HEK293 (cell line): ENCODE measurements at regions not wholly inside any gene's neighbourhood (a gene's known extent, or its start where the extent isn't known, plus 50 kb on each side); places are given as distances from the start of the nearest gene placed in this dataset.

Experiments
- CTCF ChIA-PET: fragments of 350-600 bp; formaldehyde crosslinking; extraction: SDS; loops from one replicate; lab custom pipeline; 2021; ENCODE audit warnings: antibody characterized with exemption; lab: Yijun Ruan, JAX
- POLR2A ChIA-PET: fragments of 300-600 bp; formaldehyde crosslinking; extraction: SDS; loops from one replicate; lab custom pipeline; 2020; ENCODE audit warnings: antibody characterized with exemption, inconsistent platforms; lab: Yijun Ruan, JAX
- H3K27ac ChIP-seq: fragments of 200-500 bp; sonication (Bioruptor generic); 2 replicates; pipeline ENCODE4 v1.5.1; 2014; ENCODE audit warnings: low read depth, low read length, control low read depth, inconsistent platforms; ENCODE audit errors: extremely low read depth
- H3K36me3 ChIP-seq, 2 experiments: fragments of 200-500 bp in 1 of 2; sonication (Bioruptor generic) in 1 of 2; 1 replicate in 1 of 2; 2 replicates in 1 of 2; pipeline ENCODE4 v1.5.1; 2014 to 2017; ENCODE audit warnings: inconsistent platforms in 2 of 2, low read length in 2 of 2; ENCODE audit not compliant: control insufficient read depth in 2 of 2, insufficient read depth in 1 of 2
- H3K4me1 ChIP-seq: fragments of 200-500 bp; sonication (Bioruptor generic); 2 replicates; pipeline ENCODE4 v1.5.1; 2014; ENCODE audit warnings: mild to moderate bottlenecking, low read length, inconsistent platforms; ENCODE audit not compliant: control insufficient read depth, insufficient read depth
- H3K4me3 ChIP-seq: 2 replicates; pipeline ENCODE4 v1.5.1; 2011; ENCODE audit warnings: low read depth, mild to moderate bottlenecking, control low read depth, low read length, moderate library complexity
- H3K9me3 ChIP-seq: fragments of 200-500 bp; sonication (Bioruptor generic); 2 replicates; pipeline ENCODE4 v1.5.1; 2014; ENCODE audit warnings: low read depth, low read length, inconsistent platforms; ENCODE audit not compliant: control insufficient read depth, insufficient read depth
- AEBP2 ChIP-seq: fragments of 450-650 bp; formaldehyde crosslinking; IDR thresholded peaks from 2 replicates; pipeline ENCODE4 v1.5.1; 2016; ENCODE audit warnings: missing biosample characterization, missing genetic modification characterization, borderline replicate concordance
- MYNN ChIP-seq: fragments of 450-650 bp; formaldehyde crosslinking; IDR thresholded peaks from 2 replicates; pipeline ENCODE4 v1.5.1; 2016; ENCODE audit warnings: missing biosample characterization, missing genetic modification characterization, borderline replicate concordance
- YY1 ChIP-seq: fragments of 450-650 bp; formaldehyde crosslinking; IDR thresholded peaks from 2 replicates; pipeline ENCODE4 v1.5.1; 2018; ENCODE audit warnings: missing biosample characterization, missing genetic modification characterization
- ZEB2 ChIP-seq: fragments of 450-650 bp; formaldehyde crosslinking; IDR thresholded peaks from 2 replicates; pipeline ENCODE4 v1.5.1; 2016; ENCODE audit warnings: missing biosample characterization, missing genetic modification characterization
- ZFP69B ChIP-seq: fragments of 450-650 bp; formaldehyde crosslinking; IDR thresholded peaks from 2 replicates; pipeline ENCODE4 v1.5.1; 2016; ENCODE audit warnings: missing biosample characterization, missing genetic modification characterization
- ZNF114 ChIP-seq: fragments of 450-650 bp; formaldehyde crosslinking; IDR thresholded peaks from 2 replicates; pipeline ENCODE4 v1.5.0; 2017; ENCODE audit warnings: missing biosample characterization, missing genetic modification characterization
- ZNF146 ChIP-seq: fragments of 450-650 bp; formaldehyde crosslinking; IDR thresholded peaks from 2 replicates; pipeline ENCODE4 v1.5.1; 2016; ENCODE audit warnings: missing biosample characterization, missing genetic modification characterization
- ZNF184 ChIP-seq: fragments of 450-650 bp; IDR thresholded peaks from 2 replicates; pipeline ENCODE4 v1.5.1; 2018; ENCODE audit warnings: missing biosample characterization, mild to moderate bottlenecking, missing genetic modification characterization
- ZNF394 ChIP-seq: fragments of 450-650 bp; formaldehyde crosslinking; IDR thresholded peaks from 2 replicates; pipeline ENCODE4 v1.5.1; 2016; ENCODE audit warnings: missing biosample characterization, missing genetic modification characterization, mild to moderate bottlenecking, moderate library complexity, borderline replicate concordance
- ZNF423 ChIP-seq: fragments of 450-650 bp; formaldehyde crosslinking; IDR thresholded peaks from 2 replicates; pipeline ENCODE4 v1.5.1; 2016; ENCODE audit warnings: missing biosample characterization, missing genetic modification characterization
- ZNF623 ChIP-seq: fragments of 450-650 bp; formaldehyde crosslinking; IDR thresholded peaks from 2 replicates; pipeline ENCODE4 v1.5.1; 2016; ENCODE audit warnings: missing biosample characterization, missing genetic modification characterization
- ZNF777 ChIP-seq: fragments of 450-650 bp; formaldehyde crosslinking; IDR thresholded peaks from 2 replicates; pipeline ENCODE4 v1.5.1; 2017; ENCODE audit warnings: missing biosample characterization, missing genetic modification characterization, borderline replicate concordance
- TF ChIP-seq, protein P1 (sequence below): fragments of 450-650 bp; formaldehyde crosslinking; IDR thresholded peaks from 2 replicates; pipeline ENCODE4 v1.5.1; 2017; ENCODE audit warnings: missing biosample characterization, missing genetic modification characterization
- TF ChIP-seq, protein P2 (sequence below): fragments of 450-650 bp; formaldehyde crosslinking; IDR thresholded peaks from 2 replicates; pipeline ENCODE4 v1.5.1; 2016; ENCODE audit warnings: missing biosample characterization, missing genetic modification characterization

DNA sequence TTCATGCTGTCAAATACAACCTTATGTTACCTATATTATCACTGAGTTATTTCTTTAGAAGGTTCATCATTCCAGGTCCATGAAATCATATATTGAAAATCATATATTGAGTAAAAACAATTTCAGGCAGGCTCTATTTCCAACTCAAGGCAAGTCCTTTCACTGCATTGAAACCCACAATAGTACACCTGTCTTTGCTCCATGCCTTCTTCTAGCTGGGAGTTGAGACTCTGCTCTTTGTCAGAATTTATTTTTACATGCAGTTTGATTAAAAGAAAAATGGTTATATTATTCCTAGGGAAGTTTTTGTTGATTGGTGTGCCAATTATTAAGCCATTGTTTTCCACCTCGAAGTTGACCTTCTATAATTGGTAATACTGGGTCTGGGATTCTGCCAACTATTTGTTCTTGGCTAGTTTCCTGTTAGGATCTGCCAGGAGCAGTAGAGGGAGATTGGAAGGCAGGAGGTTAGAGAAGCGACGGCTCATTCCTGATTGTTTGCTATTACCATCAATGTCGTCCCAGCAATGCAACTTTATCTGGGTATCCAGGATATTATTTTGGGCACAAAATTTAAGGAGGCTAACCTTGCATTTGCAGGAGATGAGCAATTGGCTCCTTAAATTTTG, 79.5 kb upstream of the MIS18BP1 start (continued):
- TF ChIP-seq ZNF394 (tag by site-specific recombination) (no peak), ZNF184 (tag by site-specific recombination) (no peak), ZNF623 (no peak), YY1 (tag by site-specific recombination) (no peak), ZNF777 (tag by site-specific recombination) (no peak), AEBP2 (tag by site-specific recombination) (no peak), ZNF146 (tag by site-specific recombination) (no peak)

GRCh38 chr14:45308745-45309397, 55.9 kb upstream of the MIS18BP1 start:
- no peaks in the 10 kb centered on the region for H3K36me3 ChIP-seq
- ChIA-PET POLR2A (no interaction called here), CTCF (interaction anchor here (0.8 kb wide), 1 partner anchor 9 kb away, joined by 3 read pairs; no protein-coding TSS in a partner anchor)
- TF ChIP-seq, protein P1, sequence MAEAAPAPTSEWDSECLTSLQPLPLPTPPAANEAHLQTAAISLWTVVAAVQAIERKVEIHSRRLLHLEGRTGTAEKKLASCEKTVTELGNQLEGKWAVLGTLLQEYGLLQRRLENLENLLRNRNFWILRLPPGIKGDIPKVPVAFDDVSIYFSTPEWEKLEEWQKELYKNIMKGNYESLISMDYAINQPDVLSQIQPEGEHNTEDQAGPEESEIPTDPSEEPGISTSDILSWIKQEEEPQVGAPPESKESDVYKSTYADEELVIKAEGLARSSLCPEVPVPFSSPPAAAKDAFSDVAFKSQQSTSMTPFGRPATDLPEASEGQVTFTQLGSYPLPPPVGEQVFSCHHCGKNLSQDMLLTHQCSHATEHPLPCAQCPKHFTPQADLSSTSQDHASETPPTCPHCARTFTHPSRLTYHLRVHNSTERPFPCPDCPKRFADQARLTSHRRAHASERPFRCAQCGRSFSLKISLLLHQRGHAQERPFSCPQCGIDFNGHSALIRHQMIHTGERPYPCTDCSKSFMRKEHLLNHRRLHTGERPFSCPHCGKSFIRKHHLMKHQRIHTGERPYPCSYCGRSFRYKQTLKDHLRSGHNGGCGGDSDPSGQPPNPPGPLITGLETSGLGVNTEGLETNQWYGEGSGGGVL (tag by site-specific recombination), result no peak
- TF ChIP-seq ZNF114 (tag by site-specific recombination), result no peak
- no peak for TF ChIP-seq ZEB2 (tag by site-specific recombination)
- no peak for TF ChIP-seq ZNF423 (tag by site-specific recombination)
- TF ChIP-seq, protein P2, sequence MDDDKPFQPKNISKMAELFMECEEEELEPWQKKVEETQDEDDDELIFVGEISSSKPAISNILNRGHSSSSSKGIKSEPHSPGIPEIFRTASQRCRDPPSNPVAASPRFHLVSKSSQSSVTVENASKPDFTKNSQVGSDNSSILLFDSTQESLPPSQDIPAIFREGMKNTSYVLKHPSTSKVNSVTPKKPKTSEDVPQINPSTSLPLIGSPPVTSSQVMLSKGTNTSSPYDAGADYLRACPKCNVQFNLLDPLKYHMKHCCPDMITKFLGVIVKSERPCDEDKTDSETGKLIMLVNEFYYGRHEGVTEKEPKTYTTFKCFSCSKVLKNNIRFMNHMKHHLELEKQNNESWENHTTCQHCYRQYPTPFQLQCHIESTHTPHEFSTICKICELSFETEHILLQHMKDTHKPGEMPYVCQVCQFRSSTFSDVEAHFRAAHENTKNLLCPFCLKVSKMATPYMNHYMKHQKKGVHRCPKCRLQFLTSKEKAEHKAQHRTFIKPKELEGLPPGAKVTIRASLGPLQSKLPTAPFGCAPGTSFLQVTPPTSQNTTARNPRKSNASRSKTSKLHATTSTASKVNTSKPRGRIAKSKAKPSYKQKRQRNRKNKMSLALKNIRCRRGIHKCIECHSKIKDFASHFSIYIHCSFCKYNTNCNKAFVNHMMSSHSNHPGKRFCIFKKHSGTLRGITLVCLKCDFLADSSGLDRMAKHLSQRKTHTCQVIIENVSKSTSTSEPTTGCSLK (tag by site-specific recombination), result no peak
- TF ChIP-seq MYNN, result no peak
- no peak for TF ChIP-seq ZFP69B
- no peaks in the 10 kb centered on the region for H3K4me1 ChIP-seq
- H3K4me3 ChIP-seq, result no peak overlapping the region
- H3K27ac ChIP-seq, result no peak overlapping the region
- H3K9me3 ChIP-seq, result no peaks in the 10 kb centered on the region
